Thyroid gland (tissue), 4 donors: ENCODE measurements at regions not wholly inside any gene's neighbourhood (a gene's known extent, or its start where the extent isn't known, plus 50 kb on each side); places are given as distances from the start of the nearest gene placed in this dataset.

Source experiments
- DNase-seq, 2 donors: peaks; one replicate each; pipeline ENCODE4 v3.0.0-alpha.2; 2019
- H3K27ac ChIP-seq, 3 donors: fragments of 200-600 bp; sonication (generic); 1 replicate in 2 of 3; 2 replicates in 1 of 3; pipeline ENCODE4 v1.5.1; 2016 to 2019; ENCODE audit warnings: mild to moderate bottlenecking in 1 of 3, moderate library complexity in 1 of 3
- H3K27me3 ChIP-seq: fragments of 200-600 bp; sonication (generic); one replicate; pipeline ENCODE4 v1.5.1; 2019
- H3K36me3 ChIP-seq, 2 donors: fragments of 200-600 bp; sonication (generic); one replicate each; pipeline ENCODE4 v1.5.1; 2016 to 2019
- H3K4me1 ChIP-seq, 2 donors: fragments of 200-600 bp; sonication (generic); one replicate each; pipeline ENCODE4 v1.5.1; 2017 to 2019
- H3K4me3 ChIP-seq, 3 donors: fragments of 200-600 bp; sonication (generic); replicated peaks in 1 of 3; 1 replicate in 2 of 3; 2 replicates in 1 of 3; pipeline ENCODE4 v1.5.1; 2016; ENCODE audit warnings: mild to moderate bottlenecking in 1 of 3
- H3K9me3 ChIP-seq: fragments of 200-600 bp; sonication (generic); one replicate; pipeline ENCODE4 v1.5.1; 2017
- POLR2A ChIP-seq, 2 donors: fragments of 450-650 bp; IDR thresholded peaks; one replicate each; pipeline ENCODE4 v1.6.1; 2017; ENCODE audit warnings: antibody characterized with exemption in 2 of 2, mild to moderate bottlenecking in 2 of 2, moderate library complexity in 1 of 2
- WGBS, 2 donors: methylation state at CpG; one replicate each; pipeline ENCODE4 v1.1.5; 2017; 5-methylcytosine and 5-hydroxymethylcytosine counted together
- intact Hi-C: fragments of 100-400 bp; cut with DNase I; formaldehyde crosslinking; loops from one replicate; pipeline ENCODE4 v1.15.1; 2023
- TF ChIP-seq, protein P1 (sequence below), 6 experiments: fragments of 200-600 bp in 3 of 6; fragments of 450-650 bp in 3 of 6; sonication (generic) in 3 of 6; IDR thresholded peaks; one replicate each; pipeline ENCODE4 v1.5.1; 2016 to 2019; ENCODE audit warnings: antibody characterized with exemption in 6 of 6, mild to moderate bottlenecking in 2 of 6, inconsistent platforms in 1 of 6, moderate library complexity in 1 of 6

DNA sequence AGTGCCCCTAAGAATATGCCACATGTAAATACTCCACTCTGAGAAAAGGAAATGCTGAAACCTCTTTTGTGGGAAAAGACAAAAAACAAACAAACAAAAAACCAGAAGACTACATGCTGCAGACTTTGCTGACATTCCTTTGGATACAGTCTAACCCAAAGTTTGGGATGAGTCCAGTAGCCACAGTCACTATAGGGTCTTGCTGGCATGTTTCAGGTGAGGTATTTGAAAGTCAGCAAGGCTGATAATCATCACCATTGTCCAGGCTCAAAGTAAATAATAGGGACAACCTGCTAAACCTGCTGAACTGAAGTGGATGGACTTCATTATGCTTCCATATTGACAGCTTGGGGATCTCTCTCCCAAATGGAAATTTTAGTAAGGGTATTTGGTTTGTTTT, 1087.0 kb upstream of the LRRTM3 start:
- Histone ChIP-seq H3K9me3 (no peaks in the 10 kb centered on the region), H3K36me3 (no peaks in the 10 kb centered on the region), H3K4me1 (no peaks in the 10 kb centered on the region), H3K27me3 (no peaks in the 10 kb centered on the region), H3K27ac (no peak overlapping the region), H3K4me3 (no peak overlapping the region)
- intact Hi-C loops: no loop called here
- no peak for DNase-seq
- TF ChIP-seq POLR2A (IDR thresholded peaks at IDR 0.05): no peak
- TF ChIP-seq, protein P1, sequence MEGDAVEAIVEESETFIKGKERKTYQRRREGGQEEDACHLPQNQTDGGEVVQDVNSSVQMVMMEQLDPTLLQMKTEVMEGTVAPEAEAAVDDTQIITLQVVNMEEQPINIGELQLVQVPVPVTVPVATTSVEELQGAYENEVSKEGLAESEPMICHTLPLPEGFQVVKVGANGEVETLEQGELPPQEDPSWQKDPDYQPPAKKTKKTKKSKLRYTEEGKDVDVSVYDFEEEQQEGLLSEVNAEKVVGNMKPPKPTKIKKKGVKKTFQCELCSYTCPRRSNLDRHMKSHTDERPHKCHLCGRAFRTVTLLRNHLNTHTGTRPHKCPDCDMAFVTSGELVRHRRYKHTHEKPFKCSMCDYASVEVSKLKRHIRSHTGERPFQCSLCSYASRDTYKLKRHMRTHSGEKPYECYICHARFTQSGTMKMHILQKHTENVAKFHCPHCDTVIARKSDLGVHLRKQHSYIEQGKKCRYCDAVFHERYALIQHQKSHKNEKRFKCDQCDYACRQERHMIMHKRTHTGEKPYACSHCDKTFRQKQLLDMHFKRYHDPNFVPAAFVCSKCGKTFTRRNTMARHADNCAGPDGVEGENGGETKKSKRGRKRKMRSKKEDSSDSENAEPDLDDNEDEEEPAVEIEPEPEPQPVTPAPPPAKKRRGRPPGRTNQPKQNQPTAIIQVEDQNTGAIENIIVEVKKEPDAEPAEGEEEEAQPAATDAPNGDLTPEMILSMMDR (IDR thresholded peaks at IDR 0.05): no peak

DNA sequence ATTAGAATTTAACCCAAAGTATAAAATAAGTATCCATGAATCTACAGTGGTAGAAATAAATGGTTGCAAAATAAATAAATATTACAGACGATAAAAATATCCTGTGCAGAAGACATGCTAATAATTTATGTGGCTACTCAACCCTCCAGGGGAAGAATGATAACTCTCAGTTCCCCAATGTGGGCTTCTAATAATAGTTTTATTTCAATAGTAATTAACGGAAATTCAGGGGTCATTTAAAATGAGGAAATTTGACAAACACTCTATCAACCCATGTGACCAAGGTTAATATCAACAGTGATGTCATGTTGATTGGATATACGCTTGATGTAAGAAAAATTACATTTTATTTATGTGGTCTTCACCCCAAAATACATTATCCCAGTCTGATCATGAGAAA, 1082.6 kb upstream of the LRRTM3 start:
- Histone ChIP-seq H3K27ac (no peak overlapping the region), H3K9me3 (no peaks in the 10 kb centered on the region), H3K27me3 (no peaks in the 10 kb centered on the region), H3K4me3 (no peak overlapping the region), H3K36me3 (no peaks in the 10 kb centered on the region), H3K4me1 (peaks cover 0 to 3% of the 10 kb centered on the region in 2 donors)
- intact Hi-C loops: no loop called here
- no peak for DNase-seq
- TF ChIP-seq, protein P1 (IDR thresholded peaks at IDR 0.05): no peak
- TF ChIP-seq POLR2A (IDR thresholded peaks at IDR 0.05): no peak
- WGBS, 2 donors: 68 to 88% methylated on average over 3 of the region's 3 CpGs

DNA sequence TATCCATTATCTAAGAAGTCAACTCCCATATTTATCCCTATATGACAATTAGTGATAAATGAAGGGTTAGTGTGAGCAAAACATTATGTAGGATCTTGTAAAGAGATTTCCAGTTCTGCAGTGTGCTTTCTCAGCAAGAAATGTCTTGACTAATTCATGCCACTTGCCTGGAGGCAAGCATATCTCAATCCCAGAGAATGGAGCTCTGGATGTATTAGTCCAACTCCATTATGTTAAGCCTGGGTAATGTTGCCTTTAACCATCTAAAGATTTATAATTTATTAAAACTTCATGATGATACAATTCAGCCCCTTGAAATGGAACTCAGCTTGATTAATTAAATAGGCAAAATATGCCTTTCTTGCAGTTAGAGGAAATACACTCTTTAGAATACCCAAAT, 1079.9 kb upstream of the LRRTM3 start:
- H3K4me1 ChIP-seq: peaks cover 0 to 3% of the 10 kb centered on the region in 2 donors
- TF ChIP-seq, protein P1 (IDR thresholded peaks at IDR 0.05): no peak
- no peak for TF ChIP-seq POLR2A (IDR thresholded peaks at IDR 0.05)
- intact Hi-C loops: no loop called here
- H3K27ac ChIP-seq: no peak overlapping the region
- no peaks in the 10 kb centered on the region for H3K27me3 ChIP-seq
- no peak overlapping the region for H3K4me3 ChIP-seq
- H3K9me3 ChIP-seq: no peaks in the 10 kb centered on the region
- DNase-seq: no peak
- H3K36me3 ChIP-seq: no peaks in the 10 kb centered on the region

DNA sequence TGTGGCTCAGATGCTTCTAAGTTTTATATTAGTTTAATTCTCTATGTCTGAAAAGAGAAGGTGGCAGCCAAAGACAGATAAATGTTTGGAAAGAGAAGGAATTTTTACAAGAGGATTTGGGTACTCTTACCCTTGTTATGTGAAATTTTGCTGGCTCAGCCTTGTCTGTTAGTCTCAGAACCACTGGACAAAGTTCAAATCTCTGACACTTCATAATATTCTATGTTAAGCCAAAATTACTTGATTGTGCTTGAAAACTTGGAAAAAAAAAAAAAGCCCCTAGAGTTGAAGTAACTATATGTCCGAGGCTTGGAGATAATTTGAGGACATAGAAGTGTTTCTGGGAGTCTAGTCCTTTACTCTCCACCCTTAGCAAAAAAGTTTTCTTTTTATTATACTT, 1079.3 kb upstream of the LRRTM3 start:
- Histone ChIP-seq H3K36me3 (no peaks in the 10 kb centered on the region), H3K27ac (no peak overlapping the region), H3K9me3 (no peaks in the 10 kb centered on the region), H3K27me3 (no peaks in the 10 kb centered on the region), H3K4me3 (no peak overlapping the region), H3K4me1 (peaks cover 0 to 3% of the 10 kb centered on the region in 2 donors)
- 36 to 47% methylated on average over 1 of the region's 1 CpG for WGBS, 2 donors
- no peak for DNase-seq
- intact Hi-C loops: no loop called here
- TF ChIP-seq, protein P1 (IDR thresholded peaks at IDR 0.05): no peak
- no peak for TF ChIP-seq POLR2A (IDR thresholded peaks at IDR 0.05)

DNA sequence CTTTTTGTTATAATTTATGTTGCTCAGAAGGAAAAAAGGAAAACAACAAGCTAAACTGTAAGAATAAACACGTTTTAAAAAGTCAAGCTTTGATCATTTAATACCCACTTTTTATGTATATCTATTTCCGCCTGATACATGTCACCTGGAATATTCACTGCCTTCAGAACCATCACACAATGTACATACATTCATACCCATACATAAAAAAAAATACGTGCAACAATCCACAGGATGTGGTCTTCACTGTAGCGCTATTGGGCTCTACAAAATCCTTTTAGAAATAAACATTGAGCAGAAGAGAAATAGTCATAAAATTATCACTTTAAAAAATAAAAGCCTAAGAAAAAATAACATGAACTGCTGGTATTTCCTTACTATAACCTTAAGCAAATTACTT, 1078.9 kb upstream of the LRRTM3 start:
- Histone ChIP-seq H3K9me3 (no peaks in the 10 kb centered on the region), H3K27ac (no peak overlapping the region), H3K36me3 (no peaks in the 10 kb centered on the region), H3K4me1 (peaks cover 0 to 3% of the 10 kb centered on the region in 2 donors), H3K4me3 (no peak overlapping the region), H3K27me3 (no peaks in the 10 kb centered on the region)
- intact Hi-C loops: no loop called here
- 55 to 83% methylated on average over 4 of the region's 4 CpGs for WGBS, 2 donors
- DNase-seq: no peak
- no peak for TF ChIP-seq POLR2A (IDR thresholded peaks at IDR 0.05)
- TF ChIP-seq, protein P1 (IDR thresholded peaks at IDR 0.05): no peak
